Stomach (tissue), 8 donors: ENCODE measurements at regions not wholly inside any gene's neighbourhood (a gene's known extent, or its start where the extent isn't known, plus 50 kb on each side); places are given as distances from the start of the nearest gene placed in this dataset.
"Not testable (repeated sequence)": the region's sequence is repeated elsewhere in the genome, so short reads cannot be mapped to it uniquely, and the experiment has no call there.

Source experiments
- DNase-seq, 2 donors: peaks; one replicate each; pipeline versions ENCODE4 v3.0.0 to v3.0.0-alpha.2; 2013 to 2019
- H3K27ac ChIP-seq, 5 donors: fragments of 200-600 bp in 4 of 5; sonication (generic) in 4 of 5; one replicate each; pipeline ENCODE4 v1.5.1; 2013 to 2019; ENCODE audit warnings: mild to moderate bottlenecking in 1 of 5, moderate library complexity in 1 of 5
- H3K27me3 ChIP-seq, 3 donors: fragments of 200-600 bp; sonication (generic); one replicate each; pipeline ENCODE4 v1.5.1; 2017 to 2019; ENCODE audit warnings: mixed run types in 1 of 3
- H3K36me3 ChIP-seq, 4 donors: fragments of 200-600 bp; sonication (generic); 1 replicate in 3 of 4; 2 replicates in 1 of 4; pipeline ENCODE4 v1.5.1; 2016 to 2019
- H3K4me1 ChIP-seq, 4 donors: fragments of 200-600 bp; sonication (generic); one replicate each; pipeline ENCODE4 v1.5.1; 2016 to 2019
- H3K4me3 ChIP-seq, 4 donors: fragments of 200-600 bp; sonication (generic) in 3 of 4; one replicate each; pipeline ENCODE4 v1.5.1; 2016 to 2019; ENCODE audit warnings: mild to moderate bottlenecking in 1 of 4
- H3K9me3 ChIP-seq, 4 donors: fragments of 200-600 bp; sonication (generic); one replicate each; pipeline ENCODE4 v1.5.1; 2016 to 2019
- EP300 ChIP-seq: sonication (generic); formaldehyde crosslinking; IDR thresholded peaks from one replicate; pipeline ENCODE4 v1.6.1; 2017; ENCODE audit warnings: antibody characterized with exemption
- POLR2A ChIP-seq, 4 donors: fragments of 450-650 bp; IDR thresholded peaks; one replicate each; pipeline ENCODE4 v1.6.1; 2016; ENCODE audit warnings: antibody characterized with exemption in 4 of 4, control low read depth in 2 of 4, mild to moderate bottlenecking in 1 of 4, moderate library complexity in 1 of 4
- POLR2AphosphoS5 ChIP-seq, 3 donors: sonication (generic); formaldehyde crosslinking; IDR thresholded peaks; one replicate each; pipeline ENCODE4 v1.6.1; 2016; ENCODE audit warnings: antibody characterized with exemption in 3 of 3
- WGBS, 5 donors: extraction: QIAGEN DNeasy Blood & Tissue Kit in 3 of 5; methylation state at CpG; one replicate each; pipeline versions ENCODE4 v1.1.5 to v1.1.7; 2013 to 2018; 5-methylcytosine and 5-hydroxymethylcytosine counted together
- intact Hi-C: fragments of 100-400 bp; cut with DNase I; formaldehyde crosslinking; loops from one replicate; pipeline ENCODE4 v1.15.1; 2023; ENCODE audit warnings: low total_unique reads
- TF ChIP-seq, protein P1 (sequence below), 7 experiments: fragments of 450-650 bp in 4 of 7; fragments of 200-600 bp in 3 of 7; sonication (generic) in 3 of 7; IDR thresholded peaks; one replicate each; pipeline ENCODE4 v1.5.1; 2016 to 2019; ENCODE audit warnings: antibody characterized with exemption in 7 of 7, control low read depth in 2 of 7, mild to moderate bottlenecking in 1 of 7
- donor health status: healthy with polysubstance abuse.
- donor health status: Bipolar disorder and iron deficiency.
- donor health status: healthy.

DNA sequence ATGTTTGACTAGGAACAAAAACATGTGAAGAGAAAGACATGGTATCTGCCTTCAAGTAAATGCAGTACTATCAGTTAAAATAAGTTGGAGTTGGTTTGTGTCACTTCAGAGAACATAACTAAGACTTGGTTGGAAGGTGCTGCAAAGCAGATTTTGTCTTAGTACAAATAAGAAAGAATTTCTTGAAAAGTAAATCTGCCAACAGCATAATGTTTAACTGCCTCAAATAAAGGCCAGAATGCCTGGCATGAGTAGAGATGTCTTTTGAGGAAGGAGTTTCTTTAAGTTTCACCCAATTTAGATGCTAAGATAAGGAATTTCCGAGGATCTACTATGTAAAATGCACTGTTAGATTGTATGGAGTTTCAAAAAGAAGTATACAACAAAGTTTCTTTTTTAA is 409.7 kb downstream of the PIK3C3 start:
- Histone ChIP-seq H3K9me3 (no peaks in the 10 kb centered on the region), H3K4me1 (no peaks in the 10 kb centered on the region), H3K4me3 (no peak overlapping the region), H3K27me3 (no peaks in the 10 kb centered on the region), H3K36me3 (no peaks in the 10 kb centered on the region), H3K27ac (no peak overlapping the region)
- TF ChIP-seq POLR2AphosphoS5 (IDR thresholded peaks at IDR 0.05) (no peak), EP300 (no peak), POLR2A (IDR thresholded peaks at IDR 0.05) (no peak)
- TF ChIP-seq, protein P1, sequence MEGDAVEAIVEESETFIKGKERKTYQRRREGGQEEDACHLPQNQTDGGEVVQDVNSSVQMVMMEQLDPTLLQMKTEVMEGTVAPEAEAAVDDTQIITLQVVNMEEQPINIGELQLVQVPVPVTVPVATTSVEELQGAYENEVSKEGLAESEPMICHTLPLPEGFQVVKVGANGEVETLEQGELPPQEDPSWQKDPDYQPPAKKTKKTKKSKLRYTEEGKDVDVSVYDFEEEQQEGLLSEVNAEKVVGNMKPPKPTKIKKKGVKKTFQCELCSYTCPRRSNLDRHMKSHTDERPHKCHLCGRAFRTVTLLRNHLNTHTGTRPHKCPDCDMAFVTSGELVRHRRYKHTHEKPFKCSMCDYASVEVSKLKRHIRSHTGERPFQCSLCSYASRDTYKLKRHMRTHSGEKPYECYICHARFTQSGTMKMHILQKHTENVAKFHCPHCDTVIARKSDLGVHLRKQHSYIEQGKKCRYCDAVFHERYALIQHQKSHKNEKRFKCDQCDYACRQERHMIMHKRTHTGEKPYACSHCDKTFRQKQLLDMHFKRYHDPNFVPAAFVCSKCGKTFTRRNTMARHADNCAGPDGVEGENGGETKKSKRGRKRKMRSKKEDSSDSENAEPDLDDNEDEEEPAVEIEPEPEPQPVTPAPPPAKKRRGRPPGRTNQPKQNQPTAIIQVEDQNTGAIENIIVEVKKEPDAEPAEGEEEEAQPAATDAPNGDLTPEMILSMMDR (IDR thresholded peaks at IDR 0.05): no peak
- intact Hi-C loops: no loop called here
- 66 to 87% (median 82%) methylated on average over 1 of the region's 1 CpG for WGBS, 5 donors
- no peak for DNase-seq

DNA sequence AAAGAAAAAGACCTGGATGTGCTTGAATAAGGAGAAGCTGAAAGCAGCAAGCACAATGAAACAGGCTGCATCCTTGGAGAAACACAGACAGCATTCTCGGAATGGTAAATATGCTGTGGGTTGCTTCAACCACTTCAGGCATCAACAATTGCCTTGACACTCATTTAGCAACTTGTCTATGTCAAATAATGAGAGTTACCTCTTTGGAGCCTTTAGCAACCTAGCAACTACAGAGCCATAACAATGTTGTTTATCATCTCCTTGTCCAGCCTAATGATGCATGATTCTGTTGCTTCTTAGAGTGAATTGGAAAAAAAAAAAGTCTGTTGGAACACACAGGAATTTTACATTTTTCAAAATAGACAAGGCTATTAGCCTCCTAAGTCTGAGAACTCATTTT is 410.6 kb downstream of the PIK3C3 start:
- Histone ChIP-seq H3K27me3 (no peaks in the 10 kb centered on the region), H3K27ac (no peak overlapping the region), H3K4me1 (no peaks in the 10 kb centered on the region), H3K9me3 (no peaks in the 10 kb centered on the region), H3K4me3 (no peak overlapping the region), H3K36me3 (no peaks in the 10 kb centered on the region)
- TF ChIP-seq, protein P1 (IDR thresholded peaks at IDR 0.05): no peak
- TF ChIP-seq POLR2A (IDR thresholded peaks at IDR 0.05): no peak
- no peak for TF ChIP-seq EP300
- no peak for TF ChIP-seq POLR2AphosphoS5 (IDR thresholded peaks at IDR 0.05)
- DNase-seq: peak in 1 of 2 donors; percentile 11
- 47 to 76% (median 74%) methylated on average over 1 of the region's 1 CpG for WGBS, 5 donors
- intact Hi-C loops: no loop called here

DNA sequence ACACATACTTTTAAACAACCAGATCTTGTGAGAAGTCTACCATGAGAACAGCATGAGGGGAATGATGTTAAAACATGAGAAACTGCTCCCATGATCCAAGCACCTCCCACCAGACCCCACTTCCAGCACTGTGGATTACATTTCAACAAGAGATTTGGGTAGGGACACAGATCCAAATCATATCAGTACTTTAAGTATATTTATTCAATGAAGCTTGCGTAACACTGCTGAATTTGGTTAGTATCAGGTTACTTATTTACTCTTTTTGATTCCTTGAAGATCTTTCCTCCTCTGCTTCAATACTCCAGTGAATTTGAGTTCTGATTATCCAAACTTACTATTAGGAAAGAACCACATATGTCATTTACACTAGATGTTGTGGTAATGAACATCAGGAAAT is 418.6 kb downstream of the PIK3C3 start:
- no peaks in the 10 kb centered on the region for H3K36me3 ChIP-seq
- 29 to 73% (median 54%) methylated on average over 1 of the region's 1 CpG for WGBS, 5 donors
- no peak for DNase-seq
- no peaks in the 10 kb centered on the region for H3K27me3 ChIP-seq
- intact Hi-C loops: no loop called here
- H3K4me1 ChIP-seq: no peaks in the 10 kb centered on the region
- H3K4me3 ChIP-seq: no peak overlapping the region
- TF ChIP-seq POLR2A (IDR thresholded peaks at IDR 0.05) (no peak), EP300 (no peak), POLR2AphosphoS5 (IDR thresholded peaks at IDR 0.05) (no peak)
- TF ChIP-seq, protein P1 (IDR thresholded peaks at IDR 0.05): no peak
- H3K27ac ChIP-seq: no peak overlapping the region
- no peaks in the 10 kb centered on the region for H3K9me3 ChIP-seq

GRCh38 chr18:42374961-42375360 is 419.9 kb downstream of the PIK3C3 start:
- Histone ChIP-seq H3K9me3 (no peaks in the 10 kb centered on the region), H3K27ac (no peak overlapping the region), H3K4me3 (no peak overlapping the region), H3K4me1 (no peaks in the 10 kb centered on the region), H3K27me3 (no peaks in the 10 kb centered on the region), H3K36me3 (no peaks in the 10 kb centered on the region)
- no peak for DNase-seq
- intact Hi-C loops: no loop called here
- TF ChIP-seq, protein P1 (IDR thresholded peaks at IDR 0.05): no peak
- TF ChIP-seq POLR2AphosphoS5 (IDR thresholded peaks at IDR 0.05): no peak

- DNase-seq, intact Hi-C loops, H3K4me3 ChIP-seq, H3K9me3 ChIP-seq, H3K27ac ChIP-seq, H3K27me3 ChIP-seq, H3K4me1 ChIP-seq, H3K36me3 ChIP-seq: not testable (repeated sequence)
- 42 to 69% (median 63%) methylated on average over 1 of the region's 1 CpG for WGBS, 5 donors
Observed at GRCh38 chr18:42378854-42379253, 423.8 kb downstream of the PIK3C3 start.

GRCh38 chr18:42381236-42381635 is 426.2 kb downstream of the PIK3C3 start:
- H3K4me3 ChIP-seq, DNase-seq, H3K27ac ChIP-seq, intact Hi-C loops, H3K36me3 ChIP-seq, H3K9me3 ChIP-seq, H3K4me1 ChIP-seq, H3K27me3 ChIP-seq: not testable (repeated sequence)
- 87 to 95% (median 94%) methylated on average over 7 to 8 of the region's 8 CpGs for WGBS, 5 donors
